Mammary epithelial cell (primary cell): ENCODE measurements at regions not wholly inside any gene's neighbourhood (a gene's known extent, or its start where the extent isn't known, plus 50 kb on each side); places are given as distances from the start of the nearest gene placed in this dataset.

Experiments
- EZH2 ChIP-seq: IDR thresholded peaks from 2 replicates; pipeline ENCODE4 v1.6.1; 2012; ENCODE audit warnings: low read length, inconsistent platforms, borderline replicate concordance
- TF ChIP-seq, protein P1 (sequence below), 2 donors: IDR thresholded peaks in 1 of 2; conservative IDR thresholded peaks in 1 of 2; 2 replicates each; pipeline ENCODE4 v1.5.1; 2011 to 2012; ENCODE audit warnings: inconsistent platforms in 2 of 2, low read length in 2 of 2, mild to moderate bottlenecking in 2 of 2, control low read depth in 1 of 2, low read depth in 1 of 2; ENCODE audit not compliant: insufficient read depth in 1 of 2; ENCODE audit errors: extremely low read depth in 1 of 2

- TF ChIP-seq, protein P1, sequence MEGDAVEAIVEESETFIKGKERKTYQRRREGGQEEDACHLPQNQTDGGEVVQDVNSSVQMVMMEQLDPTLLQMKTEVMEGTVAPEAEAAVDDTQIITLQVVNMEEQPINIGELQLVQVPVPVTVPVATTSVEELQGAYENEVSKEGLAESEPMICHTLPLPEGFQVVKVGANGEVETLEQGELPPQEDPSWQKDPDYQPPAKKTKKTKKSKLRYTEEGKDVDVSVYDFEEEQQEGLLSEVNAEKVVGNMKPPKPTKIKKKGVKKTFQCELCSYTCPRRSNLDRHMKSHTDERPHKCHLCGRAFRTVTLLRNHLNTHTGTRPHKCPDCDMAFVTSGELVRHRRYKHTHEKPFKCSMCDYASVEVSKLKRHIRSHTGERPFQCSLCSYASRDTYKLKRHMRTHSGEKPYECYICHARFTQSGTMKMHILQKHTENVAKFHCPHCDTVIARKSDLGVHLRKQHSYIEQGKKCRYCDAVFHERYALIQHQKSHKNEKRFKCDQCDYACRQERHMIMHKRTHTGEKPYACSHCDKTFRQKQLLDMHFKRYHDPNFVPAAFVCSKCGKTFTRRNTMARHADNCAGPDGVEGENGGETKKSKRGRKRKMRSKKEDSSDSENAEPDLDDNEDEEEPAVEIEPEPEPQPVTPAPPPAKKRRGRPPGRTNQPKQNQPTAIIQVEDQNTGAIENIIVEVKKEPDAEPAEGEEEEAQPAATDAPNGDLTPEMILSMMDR (conservative IDR thresholded peaks at IDR 0.05 in 1 of 2, IDR thresholded peaks at IDR 0.05 in 1 of 2; ENCODE audit: extremely low read depth in 1 of 2, insufficient read depth in 1 of 2, low read depth in 1 of 2, low read length in 2 of 2): no peak
- TF ChIP-seq EZH2: no peak
Observed at GRCh38 chr17:20890338-20890737, 152.5 kb downstream of the USP22 start.
